NCI-H446 (cell line): ENCODE measurements at regions not wholly inside any gene's neighbourhood (a gene's known extent, or its start where the extent isn't known, plus 50 kb on each side); places are given as distances from the start of the nearest gene placed in this dataset.

Experiments
- DNase-seq, 2 experiments: peaks; one replicate each; lab custom pipeline; 2025; lab: John Stamatoyannopoulos, UW

- no peak for DNase-seq
These were observed 88.7 kb upstream of the IRF2BP2 start for GRCh38 chr1:234698686-234699085.

GRCh38 chr1:234697741-234698140, 87.8 kb upstream of the IRF2BP2 start:
- no peak for DNase-seq

- no peak for DNase-seq
These were observed 87.0 kb upstream of the IRF2BP2 start for GRCh38 chr1:234697015-234697414.

- DNase-seq: no peak
These were observed 86.2 kb upstream of the IRF2BP2 start for GRCh38 chr1:234696148-234696576.

GRCh38 chr1:234694661-234695060, 84.7 kb upstream of the IRF2BP2 start:
- no peak for DNase-seq

- DNase-seq: peak in 1 of 2 experiments; percentile 54
These were observed 83.1 kb upstream of the IRF2BP2 start for GRCh38 chr1:234692966-234693580.

- no peak for DNase-seq
These were observed 81.6 kb upstream of the IRF2BP2 start for GRCh38 chr1:234691567-234691966.

GRCh38 chr1:234690872-234691271, 80.9 kb upstream of the IRF2BP2 start:
- no peak for DNase-seq

GRCh38 chr1:234689236-234689635, 79.3 kb upstream of the IRF2BP2 start:
- no peak for DNase-seq

- DNase-seq: no peak
These were observed 77.0 kb upstream of the IRF2BP2 start for GRCh38 chr1:234687011-234687410.

- no peak for DNase-seq
These were observed 76.1 kb upstream of the IRF2BP2 start for GRCh38 chr1:234686035-234686434.

- no peak for DNase-seq
These were observed 74.9 kb upstream of the IRF2BP2 start for GRCh38 chr1:234684856-234685255.

- DNase-seq: peak in 1 of 2 experiments; percentile 51
These were observed 74.1 kb upstream of the IRF2BP2 start for GRCh38 chr1:234683861-234684632.

- DNase-seq: no peak
These were observed 73.3 kb upstream of the IRF2BP2 start for GRCh38 chr1:234683127-234683860.

- no peak for DNase-seq
These were observed 72.0 kb upstream of the IRF2BP2 start for GRCh38 chr1:234681990-234682389.

- no peak for DNase-seq
These were observed 71.1 kb upstream of the IRF2BP2 start for GRCh38 chr1:234681065-234681464.

GRCh38 chr1:234680331-234680904, 70.4 kb upstream of the IRF2BP2 start:
- DNase-seq: no peak

- peak; percentile 43 to 76 for DNase-seq
These were observed 66.2 kb upstream of the IRF2BP2 start for GRCh38 chr1:234676103-234676594.

GRCh38 chr1:234675572-234675971, 65.6 kb upstream of the IRF2BP2 start:
- no peak for DNase-seq

GRCh38 chr1:234675006-234675405, 65.0 kb upstream of the IRF2BP2 start:
- DNase-seq: no peak

- DNase-seq: no peak
These were observed 64.3 kb upstream of the IRF2BP2 start for GRCh38 chr1:234674218-234674815.
